Liver (tissue), 8 donors: ENCODE measurements at regions not wholly inside any gene's neighbourhood (a gene's known extent, or its start where the extent isn't known, plus 50 kb on each side); places are given as distances from the start of the nearest gene placed in this dataset.
A peak's percentile ranks its signal among the peaks of the same experiment; 100 is the strongest.

Experiments
- DNase-seq: peaks from one replicate; pipeline ENCODE4 v3.0.0-alpha.2; 2017; ENCODE audit warnings: low spot score
- H3K27ac ChIP-seq, 2 donors: one replicate each; pipeline ENCODE4 v1.7.0; 2013; ENCODE audit warnings: inconsistent platforms in 2 of 2, low read length in 2 of 2, control low read depth in 1 of 2, low read depth in 1 of 2, mild to moderate bottlenecking in 1 of 2
- H3K27me3 ChIP-seq, 4 donors: one replicate each; pipeline versions ENCODE4 v1.6.1 to v1.7.0; 2013; ENCODE audit warnings: low read length in 3 of 4, inconsistent platforms in 1 of 4, mild to moderate bottlenecking in 1 of 4, moderate library complexity in 1 of 4; ENCODE audit not compliant: control insufficient read depth in 4 of 4, insufficient read depth in 4 of 4
- H3K36me3 ChIP-seq, 4 donors: one replicate each; pipeline versions ENCODE4 v1.6.1 to v1.7.0; 2013; ENCODE audit warnings: low read length in 3 of 4, mild to moderate bottlenecking in 3 of 4, low read depth in 1 of 4, moderate library complexity in 1 of 4; ENCODE audit not compliant: control insufficient read depth in 4 of 4, insufficient read depth in 3 of 4
- H3K4me1 ChIP-seq, 4 donors: one replicate each; pipeline versions ENCODE4 v1.6.1 to v1.7.0; 2013; ENCODE audit warnings: low read length in 3 of 4, mild to moderate bottlenecking in 3 of 4, moderate library complexity in 1 of 4; ENCODE audit not compliant: control insufficient read depth in 4 of 4, insufficient read depth in 4 of 4
- H3K4me3 ChIP-seq, 3 donors: one replicate each; pipeline versions ENCODE4 v1.6.1 to v1.7.0; 2013; ENCODE audit warnings: low read length in 3 of 3, control low read depth in 1 of 3, low read depth in 1 of 3, mild to moderate bottlenecking in 1 of 3
- H3K9ac ChIP-seq, 2 donors: one replicate each; pipeline ENCODE4 v1.7.0; 2013; ENCODE audit warnings: low read length in 2 of 2, mild to moderate bottlenecking in 2 of 2, moderate library complexity in 2 of 2, control low read depth in 1 of 2, low read depth in 1 of 2
- H3K9me3 ChIP-seq, 4 donors: one replicate each; pipeline versions ENCODE4 v1.6.1 to v1.7.0; 2013; ENCODE audit warnings: low read length in 3 of 4; ENCODE audit not compliant: control insufficient read depth in 4 of 4
- CTCF ChIP-seq: fragments of 150-350 bp; IDR thresholded peaks from 2 replicates; pipeline ENCODE4 v1.5.1; 2017; ENCODE audit warnings: improper control_type of control experiment, low read depth, low read length; ENCODE audit not compliant: missing input control
- FOXA1 ChIP-seq: IDR thresholded peaks from 2 replicates; pipeline ENCODE4 v1.6.1; 2016; ENCODE audit warnings: antibody characterized with exemption
- FOXA2 ChIP-seq: IDR thresholded peaks from 2 replicates; pipeline ENCODE4 v1.6.1; 2016; ENCODE audit warnings: antibody characterized with exemption
- HNF4A ChIP-seq, 2 donors: conservative IDR thresholded peaks; 2 replicates each; pipeline ENCODE4 v1.6.1; 2016; ENCODE audit warnings: antibody characterized with exemption in 2 of 2, mild to moderate bottlenecking in 2 of 2
- HNF4G ChIP-seq: IDR thresholded peaks from 2 replicates; pipeline ENCODE4 v1.6.1; 2016; ENCODE audit warnings: antibody characterized with exemption
- JUND ChIP-seq, 2 donors: IDR thresholded peaks; 2 replicates each; pipeline ENCODE4 v1.6.1; 2016; ENCODE audit warnings: antibody characterized with exemption in 2 of 2
- NR2F2 ChIP-seq: IDR thresholded peaks from 2 replicates; pipeline ENCODE4 v1.6.1; 2016; ENCODE audit warnings: antibody characterized with exemption
- RAD21 ChIP-seq, 2 donors: IDR thresholded peaks; 2 replicates each; pipeline ENCODE4 v1.6.1; 2016; ENCODE audit warnings: antibody characterized with exemption in 2 of 2, mild to moderate bottlenecking in 2 of 2
- RXRA ChIP-seq, 2 donors: IDR thresholded peaks; 2 replicates each; pipeline ENCODE4 v1.6.1; 2017 to 2018; ENCODE audit warnings: antibody characterized with exemption in 2 of 2, mild to moderate bottlenecking in 1 of 2
- SP1 ChIP-seq: IDR thresholded peaks from 2 replicates; pipeline ENCODE4 v1.6.1; 2018; ENCODE audit warnings: antibody characterized with exemption, mild to moderate bottlenecking
- TAF1 ChIP-seq: conservative IDR thresholded peaks from 2 replicates; pipeline ENCODE4 v1.6.1; 2016; ENCODE audit warnings: antibody characterized with exemption, mild to moderate bottlenecking
- YY1 ChIP-seq: IDR thresholded peaks from 2 replicates; pipeline ENCODE4 v1.6.1; 2016; ENCODE audit warnings: antibody characterized with exemption, mild to moderate bottlenecking
- ZBTB33 ChIP-seq: IDR thresholded peaks from 2 replicates; pipeline ENCODE4 v1.6.1; 2016; ENCODE audit warnings: antibody characterized with exemption
- WGBS: extraction: QIAGEN DNeasy Blood & Tissue Kit; methylation state at CpG from one replicate; pipeline ENCODE4 v1.1.7; 2013; 5-methylcytosine and 5-hydroxymethylcytosine counted together
- TF ChIP-seq, protein P1 (sequence below): IDR thresholded peaks from 2 replicates; pipeline ENCODE4 v1.6.1; 2016; ENCODE audit warnings: antibody characterized with exemption
- donor health status: healthy.
- donor health status: healthy.
- donor health status: healthy.
- donor health status: healthy.
- donor health status: healthy.

DNA sequence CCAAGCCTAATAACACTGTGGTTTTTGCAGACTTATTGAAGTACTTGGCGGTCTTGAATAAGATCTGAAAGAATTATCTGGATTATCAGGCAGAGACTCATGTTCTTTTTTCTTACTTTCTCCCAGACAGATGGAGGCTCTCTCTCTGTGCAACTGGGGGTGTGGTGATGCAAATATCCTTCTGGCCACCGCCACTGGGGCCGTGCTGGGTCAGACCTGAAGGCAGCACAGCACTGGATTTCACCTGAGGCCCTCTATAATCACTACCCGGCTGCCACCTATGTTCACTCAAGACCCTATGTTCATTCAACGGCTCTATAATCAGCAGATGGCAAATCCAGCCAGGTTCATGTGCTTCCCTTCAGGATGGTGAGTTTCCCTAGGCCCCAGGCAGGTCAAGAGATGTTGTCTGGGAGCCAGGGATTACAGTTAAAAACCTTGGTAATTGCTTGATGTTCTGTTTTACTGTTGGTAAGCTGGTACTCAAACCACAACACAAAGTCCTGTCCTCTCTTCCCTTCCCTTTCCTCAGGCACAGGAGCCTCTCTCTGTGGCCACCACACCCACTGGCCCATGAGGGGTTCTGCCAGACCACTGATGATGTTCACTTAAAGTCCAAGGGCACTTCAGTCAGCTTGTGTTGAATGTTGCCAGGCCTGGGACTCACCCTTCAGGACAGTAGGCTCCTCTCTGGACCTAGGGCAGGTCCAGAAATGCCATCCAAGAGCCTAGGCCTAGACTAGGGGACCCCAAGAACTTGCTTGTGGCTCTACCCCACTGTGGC, 205.3 kb upstream of the GCFC2 start (continued):
- TF ChIP-seq ZBTB33 (no peak), FOXA2 (no peak), JUND (IDR thresholded peaks at IDR 0.05) (no peak), SP1 (no peak), HNF4G (no peak), FOXA1 (no peak), YY1 (no peak)
- TF ChIP-seq, protein P1, sequence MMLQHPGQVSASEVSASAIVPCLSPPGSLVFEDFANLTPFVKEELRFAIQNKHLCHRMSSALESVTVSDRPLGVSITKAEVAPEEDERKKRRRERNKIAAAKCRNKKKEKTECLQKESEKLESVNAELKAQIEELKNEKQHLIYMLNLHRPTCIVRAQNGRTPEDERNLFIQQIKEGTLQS: no peak

DNA sequence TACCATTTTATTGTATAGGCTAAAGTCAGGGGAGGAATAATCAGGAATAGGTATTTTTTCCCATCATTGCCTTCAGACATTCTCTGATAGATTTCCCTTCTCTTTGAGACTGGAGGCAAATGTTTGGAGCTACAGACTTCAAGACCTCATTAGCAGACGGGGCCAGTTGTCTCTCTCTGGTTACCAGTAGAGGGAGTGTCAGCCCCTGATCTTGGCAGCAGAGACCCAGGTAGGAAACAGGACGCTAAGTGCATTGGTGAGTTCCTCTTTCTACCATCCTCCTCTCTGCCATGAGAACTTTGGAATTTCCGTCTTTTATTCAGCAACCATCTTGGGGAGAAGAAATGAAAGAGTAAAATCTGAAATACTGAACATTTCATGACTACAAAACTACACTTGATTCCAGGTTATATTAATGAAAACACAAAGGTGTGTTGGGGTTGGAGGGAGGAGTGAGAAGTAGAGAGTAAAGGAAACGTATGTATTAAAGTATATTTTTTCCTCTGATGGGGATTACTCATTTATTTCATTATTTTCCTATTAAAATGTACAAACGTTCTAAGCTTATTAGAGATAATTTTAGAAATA, 186.2 kb upstream of the GCFC2 start:
- no peak overlapping the region for H3K4me3 ChIP-seq
- whole genome bisulfite sequencing: 28% methylated on average over 5 of the region's 5 CpGs
- H3K36me3 ChIP-seq: no peaks in the 10 kb centered on the region
- no peaks in the 10 kb centered on the region for H3K9me3 ChIP-seq
- peaks cover 0 to 4% (median 0%) of the 10 kb centered on the region in 4 donors for H3K27me3 ChIP-seq
- DNase-seq: no peak
- H3K27ac ChIP-seq: no peak overlapping the region
- H3K4me1 ChIP-seq: no peaks in the 10 kb centered on the region
- TF ChIP-seq FOXA1: no peak
- TF ChIP-seq CTCF: peak; percentile 35
- peak; percentile 50 to 73 for TF ChIP-seq RAD21 (IDR thresholded peaks at IDR 0.05)
- TF ChIP-seq RXRA (IDR thresholded peaks at IDR 0.05): no peak
- H3K9ac ChIP-seq: no peak overlapping the region

DNA sequence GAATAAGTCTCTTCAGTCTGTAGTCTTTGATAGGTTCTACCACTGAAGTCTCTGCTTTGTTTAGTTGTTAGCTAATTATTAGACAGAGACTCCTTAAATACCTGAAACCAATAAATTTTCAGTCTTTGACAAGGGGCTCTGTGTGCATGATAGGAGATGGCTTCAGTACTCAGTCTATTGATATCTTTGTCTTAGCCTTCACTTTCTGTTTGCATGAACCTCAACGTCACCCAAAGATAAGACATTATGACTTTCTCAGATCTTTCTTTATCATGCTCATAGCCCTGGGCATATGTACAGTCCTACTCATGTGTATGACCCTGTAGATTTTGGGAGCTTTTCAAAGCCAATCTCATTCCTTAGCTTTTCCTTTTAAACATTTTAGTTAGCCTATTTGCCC, 183.5 kb upstream of the GCFC2 start:
- H3K9me3 ChIP-seq: no peaks in the 10 kb centered on the region
- no peaks in the 10 kb centered on the region for H3K4me1 ChIP-seq
- WGBS: 49% methylated on average over 1 of the region's 1 CpG
- peaks cover 0 to 4% (median 0%) of the 10 kb centered on the region in 4 donors for H3K27me3 ChIP-seq
- H3K9ac ChIP-seq: no peak overlapping the region
- DNase-seq: no peak
- TF ChIP-seq NR2F2 (no peak), FOXA2 (no peak), YY1 (no peak), CTCF (no peak), TAF1 (no peak), RXRA (IDR thresholded peaks at IDR 0.05) (no peak), HNF4A (conservative IDR thresholded peaks at IDR 0.05) (no peak)
- H3K36me3 ChIP-seq: no peaks in the 10 kb centered on the region
- H3K27ac ChIP-seq: no peak overlapping the region
- no peak overlapping the region for H3K4me3 ChIP-seq
